Astrocyte of the cerebellum (primary cell): ENCODE measurements at regions not wholly inside any gene's neighbourhood (a gene's known extent, or its start where the extent isn't known, plus 50 kb on each side); places are given as distances from the start of the nearest gene placed in this dataset.

Experiments used
- DNase-seq: peaks from one replicate; pipeline ENCODE4 v3.0.0-alpha.2; 2011; ENCODE audit warnings: low read depth
- H3K4me3 ChIP-seq: 2 replicates; pipeline ENCODE4 v1.5.1; 2011; ENCODE audit warnings: mild to moderate bottlenecking, low read depth, low read length, moderate library complexity
- in situ Hi-C: cut with HindIII; loops from 2 replicates; pipeline ENCODE4 v1.10.0; 2017; ENCODE audit warnings: low sequenced_read_pairs
- TF ChIP-seq, protein P1 (sequence below): IDR thresholded peaks from 2 replicates; pipeline ENCODE4 v1.5.1; 2012; ENCODE audit warnings: low read length, low read depth, moderate library complexity, mild to moderate bottlenecking; ENCODE audit errors: missing control alignments

GRCh38 chr12:67145692-67146091 is 123.5 kb upstream of the CAND1 start:
- H3K4me3 ChIP-seq: no peak overlapping the region
- in situ Hi-C loops: no loop called here
- TF ChIP-seq, protein P1, sequence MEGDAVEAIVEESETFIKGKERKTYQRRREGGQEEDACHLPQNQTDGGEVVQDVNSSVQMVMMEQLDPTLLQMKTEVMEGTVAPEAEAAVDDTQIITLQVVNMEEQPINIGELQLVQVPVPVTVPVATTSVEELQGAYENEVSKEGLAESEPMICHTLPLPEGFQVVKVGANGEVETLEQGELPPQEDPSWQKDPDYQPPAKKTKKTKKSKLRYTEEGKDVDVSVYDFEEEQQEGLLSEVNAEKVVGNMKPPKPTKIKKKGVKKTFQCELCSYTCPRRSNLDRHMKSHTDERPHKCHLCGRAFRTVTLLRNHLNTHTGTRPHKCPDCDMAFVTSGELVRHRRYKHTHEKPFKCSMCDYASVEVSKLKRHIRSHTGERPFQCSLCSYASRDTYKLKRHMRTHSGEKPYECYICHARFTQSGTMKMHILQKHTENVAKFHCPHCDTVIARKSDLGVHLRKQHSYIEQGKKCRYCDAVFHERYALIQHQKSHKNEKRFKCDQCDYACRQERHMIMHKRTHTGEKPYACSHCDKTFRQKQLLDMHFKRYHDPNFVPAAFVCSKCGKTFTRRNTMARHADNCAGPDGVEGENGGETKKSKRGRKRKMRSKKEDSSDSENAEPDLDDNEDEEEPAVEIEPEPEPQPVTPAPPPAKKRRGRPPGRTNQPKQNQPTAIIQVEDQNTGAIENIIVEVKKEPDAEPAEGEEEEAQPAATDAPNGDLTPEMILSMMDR: no peak
- no peak for DNase-seq

GRCh38 chr12:67147030-67147429 is 122.1 kb upstream of the CAND1 start:
- DNase-seq: no peak
- in situ Hi-C loops: no loop called here
- H3K4me3 ChIP-seq: no peak overlapping the region
- TF ChIP-seq, protein P1: no peak

DNA sequence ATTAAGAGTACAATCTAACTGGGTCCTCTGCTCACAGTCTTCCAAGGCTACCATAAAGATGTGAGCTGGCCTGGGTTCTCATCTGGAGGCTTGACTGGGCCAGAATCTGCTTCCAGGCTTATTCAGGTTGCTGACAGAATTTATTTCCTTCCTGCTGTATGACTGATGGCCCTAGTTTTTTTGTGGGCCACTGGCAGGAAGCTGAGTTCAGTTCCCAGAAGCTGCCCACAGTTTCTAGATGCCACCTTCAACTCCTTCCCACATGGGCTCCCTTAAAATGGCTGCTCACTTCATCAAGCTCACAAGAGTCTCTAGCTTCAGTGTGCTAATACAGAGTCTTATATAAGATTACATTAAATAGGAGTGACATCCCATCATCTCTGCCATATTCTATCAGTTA is 121.7 kb upstream of the CAND1 start:
- TF ChIP-seq, protein P1: no peak
- no peak for DNase-seq
- H3K4me3 ChIP-seq: no peak overlapping the region
- in situ Hi-C loops: no loop called here

GRCh38 chr12:67148265-67148664 is 120.9 kb upstream of the CAND1 start:
- TF ChIP-seq, protein P1: no peak
- no peak overlapping the region for H3K4me3 ChIP-seq
- in situ Hi-C loops: no loop called here
- no peak for DNase-seq

DNA sequence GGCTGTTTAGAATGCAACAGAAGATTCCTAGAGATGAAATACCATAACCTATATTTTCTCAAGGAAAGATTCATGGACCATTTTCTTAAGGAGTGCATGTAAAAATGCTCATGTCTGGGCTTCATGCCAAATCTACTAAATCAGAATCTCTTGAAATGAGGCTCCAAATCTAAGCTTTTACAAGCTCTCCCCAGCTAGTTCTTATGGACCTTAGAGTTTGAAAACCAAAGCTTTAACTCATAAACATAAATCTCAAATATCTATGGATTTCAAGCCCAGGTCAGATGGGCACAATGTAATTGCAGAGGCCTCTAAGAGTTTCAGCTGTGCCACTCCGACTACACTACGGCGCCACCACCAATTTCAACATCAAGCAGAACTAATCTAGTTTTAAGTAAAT is 117.3 kb upstream of the CAND1 start:
- TF ChIP-seq, protein P1: no peak
- H3K4me3 ChIP-seq: no peak overlapping the region
- no peak for DNase-seq
- in situ Hi-C loops: no loop called here

DNA sequence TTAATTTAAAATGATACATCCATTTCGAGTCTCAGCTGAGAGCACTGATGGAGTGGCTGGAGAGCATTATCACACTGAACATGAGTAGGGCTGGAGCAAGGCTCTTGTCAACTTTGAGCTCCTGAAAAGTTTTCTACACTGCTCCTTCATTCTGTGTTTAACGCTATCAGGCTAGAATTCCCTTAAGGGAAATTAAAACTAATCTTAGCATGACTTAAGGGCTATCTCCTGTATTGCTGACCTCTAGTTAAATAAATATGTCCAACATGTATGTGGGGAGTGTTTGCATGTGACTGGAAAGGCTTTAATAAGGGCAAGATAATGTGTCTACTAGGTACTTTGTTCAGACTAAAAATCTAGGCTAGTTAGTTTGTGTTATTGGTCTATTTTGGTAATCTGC is 116.7 kb upstream of the CAND1 start:
- TF ChIP-seq, protein P1: no peak
- in situ Hi-C loops: no loop called here
- DNase-seq: no peak
- no peak overlapping the region for H3K4me3 ChIP-seq

DNA sequence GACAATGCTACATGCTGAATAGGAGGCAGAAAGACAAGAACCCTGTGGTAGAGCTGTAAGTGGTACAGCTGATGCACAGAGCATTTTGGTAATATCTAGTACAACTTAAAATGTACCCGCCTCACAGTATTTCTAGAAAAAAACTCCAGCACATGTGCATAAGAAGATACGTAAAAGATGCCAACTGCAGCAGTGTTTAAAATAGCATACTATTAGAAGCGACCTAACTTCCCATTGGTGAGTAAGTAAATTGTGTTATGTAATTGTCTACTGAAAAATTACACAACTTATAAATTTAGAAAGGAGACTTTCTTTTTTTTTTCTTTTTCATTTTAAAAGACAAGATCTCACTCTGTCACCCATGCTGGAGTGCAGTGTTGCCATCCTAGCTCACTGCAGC is 114.3 kb upstream of the CAND1 start:
- in situ Hi-C loops: no loop called here
- no peak for DNase-seq
- H3K4me3 ChIP-seq: no peak overlapping the region
- TF ChIP-seq, protein P1: no peak
